AG08396 (cell line): ENCODE measurements at regions not wholly inside any gene's neighbourhood (a gene's known extent, or its start where the extent isn't known, plus 50 kb on each side); places are given as distances from the start of the nearest gene placed in this dataset.
"Not testable (repeated sequence)": the region's sequence is repeated elsewhere in the genome, so short reads cannot be mapped to it uniquely, and the experiment has no call there.

ENCODE experiments used
- DNase-seq: peaks from one replicate; pipeline ENCODE4 v3.0.0; 2012; ENCODE audit warnings: low spot score, mixed read lengths

DNA sequence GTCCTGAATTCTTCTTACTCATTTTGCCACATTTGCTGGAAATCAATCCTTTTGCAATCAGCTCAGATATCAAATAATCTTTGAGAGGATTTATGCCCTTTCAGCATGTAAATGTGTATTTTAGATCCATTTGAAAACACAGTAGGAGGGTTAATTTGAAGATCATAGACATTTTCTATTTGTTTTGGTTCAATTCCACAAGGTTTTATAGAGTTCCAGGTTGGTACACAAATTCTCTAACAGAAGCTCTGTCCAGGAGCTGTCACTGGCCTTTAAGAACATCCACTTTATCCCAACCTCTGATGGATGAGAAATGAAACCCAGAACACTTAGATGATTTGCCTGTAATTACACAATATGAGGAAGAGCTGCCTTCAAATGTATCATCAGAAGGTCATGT, 157.3 kb upstream of the CHAC2 start:
- no peak for DNase-seq

DNA sequence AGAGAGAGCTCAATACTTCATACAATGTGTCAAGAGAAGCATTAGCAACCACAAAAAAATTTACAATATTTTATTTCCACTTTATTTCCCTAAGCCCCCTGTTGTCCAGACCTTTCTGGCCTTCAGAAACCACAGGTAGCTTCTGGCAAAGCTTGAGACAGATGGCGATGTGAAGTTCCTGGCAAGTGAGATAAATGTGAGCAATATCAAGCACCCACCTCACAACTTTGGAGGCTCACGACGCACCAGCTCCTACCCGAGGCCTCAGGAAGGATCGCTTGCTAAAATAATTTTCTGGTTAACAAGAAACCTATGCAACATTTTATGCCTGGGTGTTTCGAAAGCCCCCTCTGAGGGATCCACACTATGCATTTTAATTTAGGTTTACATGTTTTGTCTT, 158.1 kb upstream of the CHAC2 start:
- no peak for DNase-seq

- DNase-seq, result no peak
Observed at GRCh38 chr2:53608293-53608692, 159.3 kb upstream of the CHAC2 start.

DNA sequence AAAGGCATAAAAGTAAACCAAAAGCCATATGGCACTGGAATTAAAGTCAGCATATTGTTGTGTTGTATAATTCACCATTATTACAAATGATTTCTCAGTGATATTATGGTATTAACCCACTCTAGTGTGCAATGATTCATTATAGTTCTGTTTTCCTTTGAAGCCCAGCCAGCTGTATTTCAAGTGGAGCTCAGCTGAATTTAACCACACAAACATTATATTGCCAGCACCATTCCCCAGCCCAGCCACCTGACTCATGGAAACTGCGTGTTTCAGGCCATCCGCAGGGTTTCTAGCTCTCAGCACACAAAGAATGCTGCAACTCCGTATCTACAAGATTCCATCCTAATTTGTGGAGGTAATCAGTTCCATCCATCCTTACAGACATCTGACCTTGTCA, 166.8 kb upstream of the CHAC2 start:
- peak; percentile 11 for DNase-seq

GRCh38 chr2:53586733-53587612, 180.6 kb upstream of the CHAC2 start:
- not testable (repeated sequence) for DNase-seq

DNA sequence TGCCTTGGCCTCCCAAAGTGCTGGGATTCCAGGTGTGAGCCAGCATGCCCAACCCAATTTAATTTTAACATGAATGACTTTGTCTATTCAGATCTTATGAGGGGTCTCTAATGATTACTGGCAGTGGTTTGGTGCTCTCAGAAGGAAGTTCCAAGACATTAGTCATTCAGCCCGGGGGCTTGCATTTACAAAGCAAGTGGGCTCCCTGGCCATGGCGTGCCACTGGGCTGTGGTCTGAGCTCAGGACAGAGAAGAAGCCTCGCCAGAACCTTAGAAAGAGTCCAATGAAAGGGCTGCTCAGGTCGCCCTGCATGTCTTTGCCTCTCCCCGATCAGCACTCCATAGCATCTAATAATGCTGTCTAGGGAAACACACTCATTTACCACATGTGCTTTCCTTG, 182.6 kb upstream of the CHAC2 start:
- no peak for DNase-seq

GRCh38 chr2:53583583-53583982, 184.0 kb upstream of the CHAC2 start:
- DNase-seq, result no peak

GRCh38 chr2:53582556-53582955, 185.0 kb upstream of the CHAC2 start:
- DNase-seq, result no peak

GRCh38 chr2:53576166-53576565, 191.4 kb upstream of the CHAC2 start:
- DNase-seq, result no peak

- DNase-seq, result no peak
Observed at GRCh38 chr2:53575721-53576124, 191.9 kb upstream of the CHAC2 start.

- no peak for DNase-seq
Observed at GRCh38 chr2:53572696-53573095, 194.9 kb upstream of the CHAC2 start.

GRCh38 chr2:53569957-53570727, 197.5 kb upstream of the CHAC2 start:
- DNase-seq, result no peak

- no peak for DNase-seq
Observed at GRCh38 chr2:53568469-53568868, 199.1 kb upstream of the CHAC2 start.

DNA sequence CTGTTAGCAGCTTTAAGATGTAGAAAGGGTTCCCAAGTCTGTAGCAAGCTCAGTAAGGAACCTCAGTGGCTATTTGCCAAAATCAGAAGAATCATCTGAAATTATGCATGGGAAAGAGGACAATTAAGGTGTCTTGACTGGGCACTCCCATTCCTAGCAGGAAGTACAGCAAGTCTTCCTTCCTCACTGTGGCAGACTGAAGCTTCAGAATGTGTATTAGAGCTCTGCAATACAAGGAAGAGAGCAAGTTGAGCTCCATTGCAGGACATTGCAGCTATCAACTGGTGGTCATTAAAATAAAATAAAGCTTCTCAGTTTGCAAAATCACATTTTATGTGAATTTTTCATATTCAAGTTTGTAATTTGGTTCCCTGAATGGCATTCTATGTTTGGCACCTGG, 200.5 kb upstream of the CHAC2 start:
- DNase-seq, result no peak

GRCh38 chr2:53562407-53562806, 205.2 kb upstream of the CHAC2 start:
- no peak for DNase-seq

DNA sequence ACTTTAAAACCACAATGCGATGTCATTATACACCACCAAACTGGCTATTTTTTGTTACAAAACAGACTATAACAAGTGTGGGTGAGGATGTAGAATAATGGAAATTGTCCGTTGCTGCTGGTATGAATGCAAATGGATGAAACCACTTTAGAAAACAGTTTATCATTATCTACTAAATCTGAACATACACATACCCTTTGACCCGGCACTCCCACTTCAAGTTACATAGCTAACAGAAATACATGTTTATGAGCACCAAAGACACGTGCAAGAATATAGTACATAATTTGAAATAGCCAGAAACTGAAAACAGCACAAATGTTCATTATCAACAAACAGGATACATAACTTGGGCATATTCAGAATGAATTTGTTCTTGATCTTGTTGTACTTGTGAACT, 206.4 kb upstream of the CHAC2 start:
- DNase-seq, result no peak

- DNase-seq, result no peak
Observed at GRCh38 chr2:53559302-53559966, 208.2 kb upstream of the CHAC2 start.

DNA sequence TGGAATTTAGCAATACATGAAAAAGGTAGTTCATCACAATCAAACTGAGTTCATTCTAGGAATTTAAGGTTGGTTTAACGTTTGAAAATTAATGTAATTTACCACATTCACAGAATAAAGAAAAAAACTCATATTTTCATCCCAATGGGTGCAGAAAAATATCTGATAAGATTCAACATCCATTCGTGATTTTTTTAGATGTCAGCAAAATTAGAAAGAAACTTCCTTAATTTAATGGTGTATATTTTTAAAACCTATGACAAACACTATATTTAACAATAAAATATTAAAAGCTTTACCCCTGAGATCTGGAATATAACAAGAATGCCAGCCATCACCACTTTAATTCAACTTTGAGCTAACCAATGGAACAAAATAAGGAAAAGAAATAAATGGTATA, 208.7 kb upstream of the CHAC2 start:
- DNase-seq, result no peak

DNA sequence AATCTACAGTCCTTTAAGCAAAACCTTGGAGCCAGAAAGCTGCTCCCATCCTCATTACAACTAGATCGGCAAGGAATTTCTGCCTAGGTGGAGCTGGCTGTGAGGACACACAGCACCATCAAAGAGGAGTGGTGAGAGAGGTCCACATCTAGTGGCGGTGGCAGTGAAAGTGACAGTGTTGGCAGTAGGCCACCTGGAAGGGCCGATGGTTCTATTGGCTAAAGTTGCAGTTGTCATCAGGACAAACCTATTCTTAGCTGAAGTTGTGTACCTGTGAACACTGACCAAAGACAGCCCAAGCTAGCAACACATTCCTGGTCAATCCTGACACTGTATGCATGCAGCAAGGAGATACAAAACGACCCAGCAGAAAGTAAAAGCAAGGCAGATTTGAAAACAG, 218.1 kb upstream of the CHAC2 start:
- no peak for DNase-seq

GRCh38 chr2:53545604-53546003, 222.0 kb upstream of the CHAC2 start:
- no peak for DNase-seq

DNA sequence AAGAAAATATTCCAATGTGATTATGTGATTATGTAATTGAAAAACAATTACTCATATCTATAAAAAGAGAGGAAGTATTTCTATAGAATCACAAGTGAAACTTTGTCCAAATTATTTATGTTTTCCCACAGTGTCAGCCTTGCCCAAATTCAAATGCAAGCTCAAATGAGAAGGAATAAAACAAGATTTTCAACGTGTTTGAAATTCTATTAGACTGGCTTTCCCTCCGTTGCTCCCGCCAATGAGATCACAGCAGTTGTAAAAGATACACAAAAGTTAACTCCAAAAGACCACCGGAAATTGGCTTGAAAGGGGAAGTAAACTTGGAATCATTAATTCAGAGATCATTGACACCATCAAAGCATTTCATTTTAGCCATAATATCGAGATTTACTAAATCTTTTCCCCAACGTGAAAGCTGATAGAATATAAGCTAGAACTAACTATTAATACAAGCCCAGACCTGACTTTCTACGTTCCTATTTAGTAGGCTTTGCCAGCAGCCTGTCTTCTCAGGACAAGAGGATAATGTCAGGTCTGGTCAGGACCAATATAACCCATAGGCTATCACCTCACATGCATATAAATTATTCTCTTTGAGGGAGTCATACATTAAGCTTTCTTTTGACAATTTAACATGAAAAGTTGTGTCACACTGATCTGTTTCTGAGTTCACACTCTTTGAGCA, 222.6 kb upstream of the CHAC2 start:
- DNase-seq, result no peak

DNA sequence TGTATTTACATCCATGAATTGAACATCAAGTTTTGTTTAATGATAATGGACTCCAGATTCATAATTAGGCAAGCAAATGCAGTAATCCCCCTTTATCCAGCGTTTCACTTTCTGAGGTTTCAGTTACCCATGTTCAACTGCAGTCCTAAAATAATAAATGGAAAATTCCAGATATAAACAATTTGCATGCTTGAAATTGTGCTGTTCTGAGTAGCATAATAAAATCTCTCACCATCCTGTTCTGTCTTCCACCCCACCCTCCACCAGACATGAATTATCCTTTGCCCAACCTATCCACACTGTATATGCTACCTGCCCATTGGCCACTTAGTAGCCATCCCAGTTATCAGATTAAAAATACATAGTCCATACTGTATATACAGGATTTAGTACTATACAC, 224.5 kb upstream of the CHAC2 start:
- DNase-seq, result no peak
